ENCODE measurements at regions not wholly inside any gene's neighbourhood (a gene's known extent, or its start where the extent isn't known, plus 50 kb on each side); places are given as distances from the start of the nearest gene placed in this dataset.

DNA sequence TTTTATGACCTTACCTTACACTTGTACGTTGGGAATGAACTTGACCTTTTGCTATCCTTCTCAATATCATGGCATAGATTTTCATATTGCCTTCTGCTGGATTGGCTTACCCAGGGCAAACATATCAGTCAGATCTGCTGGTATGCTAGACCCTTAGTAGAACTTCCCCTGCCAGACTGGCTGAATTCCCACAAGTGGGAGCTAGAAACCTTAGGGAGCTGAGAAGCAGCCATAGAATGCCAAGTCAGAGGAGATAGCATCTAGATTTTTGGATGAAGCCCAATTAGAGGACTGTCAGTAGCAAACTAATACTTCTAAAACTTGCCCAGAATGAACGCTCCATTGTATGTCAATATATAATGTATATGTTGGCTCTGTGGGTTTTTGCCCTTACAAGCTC, 385.0 kb downstream of the NXPH1 start:
- TF ChIP-seq, protein P1, sequence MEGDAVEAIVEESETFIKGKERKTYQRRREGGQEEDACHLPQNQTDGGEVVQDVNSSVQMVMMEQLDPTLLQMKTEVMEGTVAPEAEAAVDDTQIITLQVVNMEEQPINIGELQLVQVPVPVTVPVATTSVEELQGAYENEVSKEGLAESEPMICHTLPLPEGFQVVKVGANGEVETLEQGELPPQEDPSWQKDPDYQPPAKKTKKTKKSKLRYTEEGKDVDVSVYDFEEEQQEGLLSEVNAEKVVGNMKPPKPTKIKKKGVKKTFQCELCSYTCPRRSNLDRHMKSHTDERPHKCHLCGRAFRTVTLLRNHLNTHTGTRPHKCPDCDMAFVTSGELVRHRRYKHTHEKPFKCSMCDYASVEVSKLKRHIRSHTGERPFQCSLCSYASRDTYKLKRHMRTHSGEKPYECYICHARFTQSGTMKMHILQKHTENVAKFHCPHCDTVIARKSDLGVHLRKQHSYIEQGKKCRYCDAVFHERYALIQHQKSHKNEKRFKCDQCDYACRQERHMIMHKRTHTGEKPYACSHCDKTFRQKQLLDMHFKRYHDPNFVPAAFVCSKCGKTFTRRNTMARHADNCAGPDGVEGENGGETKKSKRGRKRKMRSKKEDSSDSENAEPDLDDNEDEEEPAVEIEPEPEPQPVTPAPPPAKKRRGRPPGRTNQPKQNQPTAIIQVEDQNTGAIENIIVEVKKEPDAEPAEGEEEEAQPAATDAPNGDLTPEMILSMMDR (IDR thresholded peaks at IDR 0.05; ENCODE audit: low read depth, low read length), result no peak
- TF ChIP-seq EZH2phosphoT487 (IDR thresholded peaks at IDR 0.05; ENCODE audit: low read depth), result no peak

Data from OCI-LY3 (cell line).